HG03196 (cell line): ENCODE measurements at regions not wholly inside any gene's neighbourhood (a gene's known extent, or its start where the extent isn't known, plus 50 kb on each side); places are given as distances from the start of the nearest gene placed in this dataset.
"Not testable (repeated sequence)": the region's sequence is repeated elsewhere in the genome, so short reads cannot be mapped to it uniquely, and the experiment has no call there.

Experiments used
- ATAC-seq: cut with Tn5 transposase; IDR thresholded peaks from one replicate; pipeline ENCODE4 v1.9.1; 2021; ENCODE audit not compliant: unreplicated experiment

- ATAC-seq: no peak
Measured at GRCh38 chr6:126890055-126890454, 228.4 kb upstream of the RSPO3 start.

GRCh38 chr6:126891158-126891557 lies 227.3 kb upstream of the RSPO3 start:
- no peak for ATAC-seq

GRCh38 chr6:126892869-126893268 lies 225.6 kb upstream of the RSPO3 start:
- not testable (repeated sequence) for ATAC-seq

- ATAC-seq: no peak
Measured at GRCh38 chr6:126897758-126898157, 220.7 kb upstream of the RSPO3 start.

GRCh38 chr6:126904176-126904575 lies 214.3 kb upstream of the RSPO3 start:
- ATAC-seq: no peak

GRCh38 chr6:126905917-126906316 lies 212.6 kb upstream of the RSPO3 start:
- ATAC-seq: no peak

GRCh38 chr6:126907312-126907711 lies 211.2 kb upstream of the RSPO3 start:
- ATAC-seq: no peak

GRCh38 chr6:126907996-126908395 lies 210.5 kb upstream of the RSPO3 start:
- ATAC-seq: no peak

GRCh38 chr6:126909493-126909892 lies 209.0 kb upstream of the RSPO3 start:
- ATAC-seq: no peak

GRCh38 chr6:126913651-126914050 lies 204.8 kb upstream of the RSPO3 start:
- no peak for ATAC-seq

- no peak for ATAC-seq
Measured at GRCh38 chr6:126914172-126914571, 204.3 kb upstream of the RSPO3 start.

- ATAC-seq: no peak
Measured at GRCh38 chr6:126914801-126915200, 203.7 kb upstream of the RSPO3 start.

GRCh38 chr6:126919947-126920346 lies 198.5 kb upstream of the RSPO3 start:
- no peak for ATAC-seq

- no peak for ATAC-seq
Measured at GRCh38 chr6:126923807-126924206, 194.7 kb upstream of the RSPO3 start.

GRCh38 chr6:126926926-126927325 lies 191.5 kb upstream of the RSPO3 start:
- ATAC-seq: no peak

GRCh38 chr6:126927841-126928240 lies 190.6 kb upstream of the RSPO3 start:
- no peak for ATAC-seq

GRCh38 chr6:126937426-126937825 lies 181.0 kb upstream of the RSPO3 start:
- ATAC-seq: no peak

GRCh38 chr6:126939784-126940183 lies 178.7 kb upstream of the RSPO3 start:
- no peak for ATAC-seq

GRCh38 chr6:126941751-126942150 lies 176.7 kb upstream of the RSPO3 start:
- no peak for ATAC-seq

GRCh38 chr6:126944512-126944911 lies 174.0 kb upstream of the RSPO3 start:
- no peak for ATAC-seq

- ATAC-seq: no peak
Measured at GRCh38 chr6:126945150-126945685, 173.3 kb upstream of the RSPO3 start.

GRCh38 chr6:126945812-126946360 lies 172.6 kb upstream of the RSPO3 start:
- ATAC-seq: no peak

- no peak for ATAC-seq
Measured at GRCh38 chr6:126947070-126947469, 171.4 kb upstream of the RSPO3 start.
